ENCODE measurements at regions not wholly inside any gene's neighbourhood (a gene's known extent, or its start where the extent isn't known, plus 50 kb on each side); places are given as distances from the start of the nearest gene placed in this dataset.

DNA sequence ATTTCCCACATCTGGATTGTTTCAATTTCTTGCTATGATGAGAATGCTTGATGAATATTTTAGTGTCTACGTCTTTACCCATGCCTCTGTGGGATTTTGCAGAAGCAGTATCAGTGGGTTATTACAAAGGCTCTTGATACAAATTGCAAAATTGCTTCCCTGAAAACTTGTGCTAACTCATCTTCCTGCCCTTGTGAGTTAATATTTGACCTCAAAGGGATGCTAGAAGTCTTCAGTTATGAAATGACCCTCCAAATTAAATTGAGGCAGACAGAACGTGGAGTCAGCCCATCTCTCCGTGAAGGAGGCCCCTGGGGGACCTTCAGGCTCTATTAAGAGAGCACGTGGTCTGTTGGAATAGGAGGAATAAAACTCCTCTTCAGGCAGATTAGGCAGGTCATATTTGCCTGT is 239.2 kb upstream of the HS6ST1 start:
- no peak for DNase-seq

DNA sequence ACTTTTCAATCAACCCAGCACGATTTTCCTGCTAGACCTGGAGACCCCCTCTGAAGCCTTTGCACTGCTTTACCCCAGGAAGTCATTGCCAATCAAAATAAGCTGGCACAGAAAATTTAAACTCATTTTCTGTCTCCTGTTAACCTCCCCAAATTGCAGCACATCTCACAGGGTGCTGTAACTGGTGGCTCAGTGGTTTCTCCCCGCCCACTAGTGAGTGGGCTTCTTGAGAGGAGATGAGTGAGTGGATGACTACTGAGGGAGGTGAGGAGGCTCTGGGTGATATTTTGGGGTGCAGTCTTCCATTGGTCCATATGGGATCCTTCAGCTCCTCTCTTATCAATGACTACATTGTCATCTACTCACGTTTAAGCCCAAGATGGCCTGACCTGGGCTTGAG is 239.8 kb upstream of the HS6ST1 start:
- no peak for DNase-seq

DNA sequence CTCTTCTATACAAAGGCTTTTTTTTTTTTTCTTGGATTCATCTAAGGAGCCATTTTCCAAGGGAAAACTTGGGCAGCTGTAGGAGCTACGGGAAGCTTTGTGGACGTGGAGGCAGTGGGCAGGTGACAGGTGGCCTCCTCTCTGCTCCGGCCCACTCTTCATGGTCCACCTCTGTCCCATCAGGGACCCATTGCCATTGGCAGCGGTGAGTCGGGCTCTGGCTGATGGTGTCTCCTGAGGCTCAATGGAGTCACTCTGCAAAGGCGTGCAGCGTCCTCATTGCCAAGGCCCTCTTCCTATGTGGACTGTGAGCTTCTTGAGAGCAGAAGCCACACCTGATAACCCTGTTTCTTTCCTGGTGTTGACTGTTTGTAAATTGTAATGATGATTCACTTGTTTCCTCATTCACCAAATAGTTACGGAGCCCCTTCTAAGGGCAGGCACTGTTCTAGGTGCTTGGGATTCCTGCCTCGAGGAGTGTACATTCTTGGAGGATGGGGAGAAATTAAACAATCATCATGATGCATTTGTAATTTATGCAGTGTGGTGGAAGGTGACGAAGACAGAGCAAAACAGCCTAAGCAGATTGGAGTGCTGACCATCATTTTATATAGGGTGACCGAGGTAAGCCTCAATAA is 240.3 kb upstream of the HS6ST1 start:
- no peak for DNase-seq

DNA sequence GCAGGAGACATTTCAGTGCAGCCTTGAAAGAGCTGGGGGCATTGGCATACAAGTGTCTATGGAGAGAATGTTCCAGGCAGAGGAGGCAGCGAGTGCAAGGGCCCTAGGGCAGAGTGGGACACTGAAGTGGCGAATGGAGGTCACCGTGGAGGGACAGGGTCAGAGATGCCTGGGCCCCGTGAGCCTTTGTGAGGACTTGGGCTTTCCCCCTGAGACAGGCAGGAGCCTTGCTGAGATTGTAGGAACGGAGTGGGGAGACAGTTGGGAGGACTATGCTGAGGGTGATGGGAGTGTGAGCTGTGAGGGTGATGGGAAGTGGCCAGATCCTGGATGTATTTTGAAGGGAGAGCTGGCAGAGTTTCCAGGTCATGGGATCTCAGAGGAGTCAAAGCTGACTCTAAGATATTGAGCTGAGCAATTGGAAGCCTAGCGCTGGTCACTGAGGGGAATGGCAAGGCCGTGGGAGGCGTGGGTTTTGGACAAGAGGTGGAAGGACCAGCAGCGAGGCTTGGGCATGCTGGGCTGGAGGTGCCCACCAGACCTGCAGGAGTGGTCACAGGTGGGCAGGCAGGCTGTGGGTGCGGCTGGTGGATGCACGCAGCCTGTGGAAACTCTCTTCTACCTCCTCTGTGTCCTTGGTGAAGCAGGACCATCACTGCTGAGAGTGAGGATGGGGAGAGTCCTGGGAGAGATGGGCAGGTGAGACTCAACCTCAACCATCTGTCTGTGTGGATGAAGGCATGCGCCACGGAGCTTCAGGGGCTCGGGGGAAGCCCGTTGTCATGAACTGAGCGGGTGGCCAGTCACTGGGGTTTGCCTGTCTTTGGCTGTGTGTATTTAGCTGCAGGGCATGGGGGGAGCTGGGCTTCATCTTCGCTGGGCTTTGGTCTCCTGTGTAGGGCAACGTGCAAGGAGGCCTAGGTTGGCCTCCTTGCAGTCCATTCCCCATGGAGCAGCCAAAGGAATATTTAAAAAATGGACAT is 241.2 kb upstream of the HS6ST1 start:
- DNase-seq, result no peak

DNA sequence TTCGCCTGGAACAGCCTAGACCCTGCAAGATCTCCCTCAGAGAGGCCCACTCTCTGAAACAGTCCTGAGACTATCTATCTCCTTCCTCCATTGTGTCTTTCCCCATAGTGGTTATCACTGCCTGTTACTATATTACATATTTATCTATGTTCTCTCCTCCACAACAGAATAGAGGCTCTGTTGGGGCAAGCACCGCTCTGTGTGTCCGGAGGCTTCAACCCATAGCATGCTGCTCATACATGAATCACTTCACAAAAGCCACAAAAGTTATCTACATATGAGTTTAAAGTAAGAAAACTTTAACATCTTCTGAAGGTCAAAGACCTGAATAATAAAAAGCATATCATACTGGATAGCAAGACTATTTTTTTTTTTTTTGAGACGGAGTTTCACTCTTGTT is 242.1 kb upstream of the HS6ST1 start:
- no peak for DNase-seq

DNA sequence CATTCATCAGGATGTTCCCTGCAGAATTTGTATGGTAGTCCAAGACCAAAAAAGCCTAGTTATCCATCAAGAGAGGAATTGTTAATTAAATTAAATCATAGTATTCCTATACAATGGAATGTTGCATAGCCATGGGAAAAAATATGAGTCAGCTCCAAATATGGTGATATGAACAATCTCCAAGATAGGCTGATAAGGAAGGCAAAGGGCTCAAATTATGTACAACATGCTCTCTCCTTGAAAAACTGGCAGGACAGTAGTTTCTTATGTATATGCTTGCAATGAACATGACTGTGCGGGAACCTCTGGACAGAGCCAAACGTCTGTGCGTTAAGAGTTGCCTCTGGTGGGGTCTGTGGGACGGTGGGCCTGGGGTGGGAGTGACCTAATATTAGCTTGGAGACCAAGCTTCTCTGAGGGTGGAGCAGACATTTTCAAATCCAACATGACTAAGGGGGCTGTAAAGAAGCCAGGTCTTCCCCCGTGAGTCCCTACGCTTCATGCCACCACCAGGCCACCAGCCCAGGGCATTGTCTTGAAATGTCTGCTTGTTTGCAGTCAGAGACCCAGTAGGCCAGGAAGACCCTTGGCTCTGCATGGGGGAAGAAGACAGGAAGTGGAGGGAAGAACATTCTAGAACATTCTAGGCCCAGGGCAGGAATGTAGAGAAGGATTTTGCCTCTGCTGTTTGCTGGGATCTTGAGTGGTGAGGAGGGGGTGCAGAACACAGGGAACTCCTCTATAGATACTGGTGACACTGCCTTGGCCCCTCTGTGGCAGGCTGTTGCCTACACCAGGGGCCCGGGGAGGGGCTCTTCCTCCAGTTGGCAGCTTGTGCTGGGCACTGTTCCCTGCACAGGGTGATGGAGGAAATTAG is 244.0 kb upstream of the HS6ST1 start:
- no peak for DNase-seq

DNA sequence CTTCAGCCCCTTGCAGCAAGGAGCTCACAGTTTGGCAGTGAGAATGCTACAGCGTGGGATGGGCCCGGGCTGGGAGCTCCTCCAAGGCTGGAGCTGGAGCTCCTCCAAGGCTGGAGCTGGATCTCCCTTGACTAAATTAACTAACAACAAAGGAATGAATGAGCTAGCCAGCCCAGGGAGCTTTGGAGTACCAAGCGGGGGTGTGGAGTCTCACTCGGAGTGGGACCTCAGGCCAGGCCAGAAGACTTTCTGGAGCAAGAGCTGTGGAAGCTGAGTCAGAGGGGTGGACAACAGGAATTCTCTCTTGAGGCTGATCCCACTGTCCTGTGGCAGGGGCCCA is 244.7 kb upstream of the HS6ST1 start:
- no peak for DNase-seq

DNA sequence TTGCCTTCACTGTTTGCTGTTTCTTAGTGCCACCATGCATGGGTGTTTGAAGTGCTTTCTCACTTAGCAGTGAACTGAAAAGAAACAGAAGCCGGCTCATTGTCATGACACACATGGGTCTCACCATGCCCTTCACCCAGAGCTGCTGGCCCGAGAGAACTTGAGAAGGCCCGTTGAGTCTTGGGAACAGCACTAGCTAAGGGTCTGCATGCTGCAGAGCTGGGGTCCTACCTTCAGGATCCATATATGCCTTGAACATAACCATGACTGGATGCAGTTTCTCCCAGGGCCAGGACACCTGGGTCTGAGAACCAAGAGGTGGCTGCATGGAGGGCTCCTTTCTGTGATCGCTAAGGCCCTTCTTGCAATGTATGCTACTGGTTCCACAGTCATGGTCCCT is 245.5 kb upstream of the HS6ST1 start:
- no peak for DNase-seq

DNA sequence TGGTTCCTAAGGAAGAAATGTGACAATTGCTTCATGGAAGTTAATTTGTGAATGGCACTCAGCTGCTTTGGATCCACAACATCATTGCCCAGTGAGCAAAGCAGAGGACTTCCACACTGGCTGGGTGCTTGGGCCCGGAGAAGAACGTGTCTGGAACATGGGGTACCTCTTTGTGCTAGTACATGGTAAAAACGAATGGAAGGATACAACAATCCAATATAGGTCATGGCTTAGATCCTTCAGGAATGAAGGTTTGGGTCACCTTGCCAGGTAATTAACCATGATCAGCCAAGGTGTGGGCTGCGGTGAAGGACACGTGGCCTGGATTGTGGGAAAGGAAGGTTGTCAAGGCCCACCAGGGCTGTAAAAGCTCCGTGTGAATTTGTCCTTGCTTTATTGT is 245.9 kb upstream of the HS6ST1 start:
- DNase-seq, result no peak

DNA sequence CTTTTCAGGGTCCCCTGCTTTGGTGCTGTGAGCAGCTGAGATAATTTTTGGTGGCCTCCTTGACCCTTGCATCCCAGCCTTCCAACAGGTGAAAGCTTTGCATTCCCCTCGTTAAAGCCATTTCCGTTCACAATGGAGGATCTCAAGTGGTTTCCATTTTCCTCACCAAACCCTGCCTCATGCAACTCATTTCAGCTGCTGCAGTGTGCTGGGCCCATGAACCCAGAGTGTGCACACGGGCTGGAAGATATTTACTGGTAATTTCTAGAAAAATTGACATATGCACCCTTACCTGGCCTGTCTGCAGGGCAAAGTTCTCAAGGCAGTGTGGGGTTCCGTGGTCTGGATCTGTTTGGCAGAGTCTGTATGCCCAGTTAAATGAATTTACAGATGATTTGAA is 246.8 kb upstream of the HS6ST1 start:
- DNase-seq, result no peak

DNA sequence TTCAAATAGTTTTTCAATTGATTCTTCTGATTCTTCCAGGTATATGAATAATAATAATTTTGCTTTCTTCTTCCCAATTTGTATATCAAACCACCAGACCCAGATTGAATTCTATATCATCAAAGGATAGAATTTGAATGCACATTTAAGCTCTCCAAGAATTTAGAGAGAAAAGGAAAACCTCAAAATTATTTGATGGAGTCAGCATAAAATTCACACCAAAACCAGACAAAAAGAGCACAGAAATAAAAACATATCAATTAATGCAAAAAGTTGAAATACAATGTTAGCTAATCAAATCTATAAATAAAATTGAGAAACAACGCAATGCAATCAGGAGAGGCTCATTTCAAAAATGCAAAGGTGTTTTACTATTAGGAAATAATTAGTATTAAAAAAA is 248.0 kb upstream of the HS6ST1 start:
- DNase-seq, result no peak

DNA sequence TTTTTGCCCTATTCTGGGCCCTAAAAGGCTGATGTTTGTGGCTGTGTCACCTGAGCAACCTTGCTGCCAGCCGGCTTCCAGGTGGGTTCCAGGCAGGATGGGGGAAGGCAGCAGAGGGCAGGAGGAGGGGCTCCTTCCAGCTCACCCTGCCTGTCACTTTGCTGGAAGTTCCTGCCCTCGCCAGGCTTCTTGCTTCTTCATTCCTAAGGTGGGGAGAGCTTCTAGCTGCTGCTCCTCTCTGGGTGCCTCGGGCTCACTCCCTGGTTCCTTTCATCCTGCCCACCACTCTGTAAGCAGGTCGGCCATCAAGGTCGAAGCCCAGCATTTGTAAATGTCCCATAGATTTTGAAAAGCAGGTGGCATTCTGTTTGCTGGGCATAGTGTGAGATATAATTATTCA is 249.4 kb upstream of the HS6ST1 start:
- no peak for DNase-seq

DNA sequence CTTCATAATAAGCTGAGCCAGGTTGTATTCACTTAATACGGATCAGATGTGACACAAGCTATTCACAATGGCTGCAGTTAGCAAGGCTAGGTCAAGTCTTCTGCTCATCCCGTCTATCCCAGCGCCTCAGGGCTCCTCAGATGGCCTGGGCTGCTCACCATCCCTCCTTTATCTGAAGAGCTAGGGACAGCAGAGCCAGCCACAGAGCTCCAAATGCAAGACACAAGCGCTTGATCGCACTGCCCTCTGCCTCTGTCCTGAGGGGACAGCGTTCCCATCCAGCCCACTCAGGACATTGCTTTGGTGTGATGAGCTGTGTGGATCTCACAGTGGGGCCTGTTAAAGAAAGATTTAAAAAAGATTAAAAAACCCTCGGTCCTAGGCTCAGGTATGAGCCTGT is 254.4 kb upstream of the HS6ST1 start:
- DNase-seq, result no peak

DNA sequence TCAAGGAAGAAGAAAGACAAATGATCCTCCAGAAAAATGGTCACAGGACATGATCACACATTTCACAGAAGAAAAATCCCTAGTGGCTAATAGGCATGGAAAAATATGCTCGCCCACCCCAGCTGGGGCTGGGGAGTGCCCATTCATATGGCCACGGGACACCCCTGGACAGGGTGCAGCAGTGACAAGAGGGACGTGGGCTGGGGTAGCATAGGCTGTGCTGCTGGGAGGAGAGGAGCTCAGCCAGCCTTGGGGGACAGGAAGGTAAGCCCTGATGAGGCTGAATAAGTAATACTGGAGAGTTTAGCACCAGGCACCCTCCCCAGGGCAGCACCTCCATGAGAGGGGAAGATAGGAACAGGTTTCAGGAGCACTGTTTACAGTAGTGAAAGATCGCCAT is 254.9 kb upstream of the HS6ST1 start:
- DNase-seq, result no peak

DNA sequence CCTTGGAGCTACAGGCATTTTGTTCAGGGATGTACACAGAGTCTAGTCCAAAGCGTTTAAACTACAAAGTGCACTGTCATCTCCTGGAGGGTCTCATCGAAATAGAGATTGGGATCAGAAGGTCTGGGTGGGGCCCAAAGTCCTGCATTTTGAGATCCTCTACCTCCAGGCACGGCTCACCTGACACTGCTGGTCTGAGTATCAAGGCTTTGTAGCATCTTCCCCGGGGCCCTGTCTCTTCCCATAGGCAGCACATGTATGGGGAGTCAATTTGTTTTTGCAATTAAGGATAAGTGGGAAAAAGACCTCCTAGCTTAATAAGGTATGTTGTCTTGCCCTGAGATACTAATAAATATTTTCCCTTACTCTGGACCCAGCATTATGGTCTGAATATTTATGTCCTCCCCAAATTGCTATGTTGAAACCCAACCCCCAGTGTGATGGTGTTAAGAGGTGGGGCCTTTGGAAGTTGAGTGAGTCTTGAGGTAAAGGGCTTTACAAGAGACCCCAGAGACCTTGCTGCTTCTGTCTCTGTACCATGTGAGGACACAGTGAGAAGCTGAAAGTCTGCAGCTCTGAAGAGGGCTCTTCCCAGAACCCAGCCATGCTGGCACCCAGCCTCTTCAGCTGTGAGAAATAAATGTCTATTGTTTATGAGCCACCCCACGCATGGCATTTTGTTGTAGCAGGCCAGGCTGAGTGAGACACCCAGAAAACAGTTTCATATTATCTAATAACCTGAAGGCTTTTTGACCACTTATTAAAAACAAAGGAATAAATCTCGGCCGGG is 258.7 kb upstream of the HS6ST1 start:
- DNase-seq, result no peak

DNA sequence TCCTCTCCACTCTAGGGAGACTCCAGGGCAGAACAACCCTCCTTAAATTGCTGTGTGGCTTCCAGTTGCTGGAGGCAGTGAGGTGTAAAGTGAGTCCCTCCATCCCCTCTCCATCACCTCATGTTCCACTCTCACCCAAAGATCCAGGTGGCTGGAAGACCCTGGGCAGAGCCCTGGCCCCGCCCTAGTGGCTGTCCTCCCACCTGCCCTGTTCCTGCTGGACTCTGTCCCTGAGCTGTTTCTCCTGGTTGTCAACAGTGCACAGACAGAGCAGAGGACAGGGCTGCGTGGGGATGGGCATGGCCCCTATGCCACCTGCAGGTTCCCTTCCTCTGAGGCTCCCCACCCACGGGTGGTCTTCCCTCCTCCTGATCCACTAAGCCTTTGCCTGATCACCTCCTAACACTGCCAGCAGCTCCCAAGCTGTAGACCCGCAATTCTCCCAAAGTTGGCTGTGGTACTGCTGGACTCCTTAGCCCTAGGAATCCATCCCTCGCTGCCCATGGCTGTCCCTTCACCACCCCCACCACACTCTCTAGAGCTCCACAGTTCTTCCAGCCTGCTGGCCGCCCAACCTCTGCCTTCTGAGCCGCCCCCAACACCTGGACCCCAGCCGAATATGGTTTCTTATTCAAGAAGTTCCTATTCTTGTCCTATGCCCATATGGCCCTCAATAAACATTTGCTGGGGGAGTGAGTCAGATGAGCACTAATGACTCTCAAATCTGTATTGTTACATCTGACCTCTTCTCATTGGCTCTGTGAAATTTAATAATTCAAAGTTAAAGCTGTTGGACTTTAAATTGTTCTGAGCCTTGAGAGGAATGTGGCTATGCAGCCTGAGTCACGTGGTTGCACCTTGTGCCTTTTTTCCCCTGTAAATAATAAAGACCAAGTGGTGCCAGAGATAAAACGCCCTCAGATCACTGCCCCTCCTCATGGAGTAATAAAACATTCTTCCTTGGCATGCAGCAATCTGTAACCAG is 260.0 kb upstream of the HS6ST1 start:
- DNase-seq, result no peak

DNA sequence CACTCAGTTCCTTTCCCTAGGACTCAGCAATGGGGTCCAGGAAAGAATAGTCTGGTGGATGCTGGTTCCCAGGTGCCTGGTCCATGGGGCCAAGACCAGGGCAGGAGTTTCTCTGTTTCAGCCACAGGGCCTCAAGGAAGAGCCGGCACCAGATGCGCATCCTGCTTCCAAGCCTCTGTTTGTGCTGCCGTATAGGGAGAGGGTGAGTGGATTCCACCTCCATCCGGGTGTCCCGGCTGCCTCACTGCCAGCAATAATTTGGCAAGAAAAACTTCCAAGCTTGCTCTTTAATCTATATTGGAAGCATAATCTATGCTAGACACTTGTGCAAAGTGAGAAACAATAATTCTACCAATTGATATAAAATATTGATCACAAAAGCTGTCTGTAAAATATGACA is 261.2 kb upstream of the HS6ST1 start:
- no peak for DNase-seq

DNA sequence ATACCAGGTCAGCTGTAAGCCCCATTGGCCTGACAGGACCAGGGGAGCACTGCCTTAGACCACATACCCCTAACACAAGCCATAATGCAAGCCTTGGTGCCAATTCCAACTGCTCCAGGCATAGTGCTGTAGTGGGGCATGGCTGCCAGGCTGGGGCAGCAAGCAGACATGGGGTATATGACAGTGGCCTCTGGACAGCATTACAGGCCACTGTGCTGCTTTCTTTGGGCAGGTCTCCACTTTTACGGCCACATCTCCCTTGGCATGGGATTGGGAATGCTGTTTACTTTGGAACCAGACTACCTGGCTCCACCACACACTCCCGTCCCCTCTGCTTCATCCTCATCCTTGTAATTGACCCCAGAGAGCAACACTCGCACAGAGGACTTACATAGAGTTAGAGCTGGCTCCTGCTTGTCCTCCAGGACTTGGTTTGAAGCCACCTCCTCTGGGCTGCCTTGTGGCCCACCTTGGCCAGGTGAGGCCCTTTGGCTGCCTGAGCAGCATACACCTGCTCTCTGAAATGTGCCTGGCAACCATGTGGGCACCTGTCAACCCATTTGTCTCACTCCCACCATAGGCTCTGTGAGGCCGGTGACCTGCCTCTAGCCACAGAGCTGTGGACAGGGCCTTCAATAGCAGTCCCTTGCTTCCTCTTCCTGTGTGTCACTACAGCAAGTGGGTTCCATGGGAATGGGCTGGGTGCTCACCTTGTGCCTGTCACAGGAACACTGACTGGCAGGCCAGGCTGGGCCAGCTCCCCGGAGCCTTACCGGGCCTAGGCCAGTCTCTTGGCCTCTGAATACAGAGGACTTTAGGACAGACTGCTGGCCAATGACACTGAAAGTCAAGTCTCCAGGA is 262.6 kb upstream of the HS6ST1 start:
- DNase-seq, result no peak

DNA sequence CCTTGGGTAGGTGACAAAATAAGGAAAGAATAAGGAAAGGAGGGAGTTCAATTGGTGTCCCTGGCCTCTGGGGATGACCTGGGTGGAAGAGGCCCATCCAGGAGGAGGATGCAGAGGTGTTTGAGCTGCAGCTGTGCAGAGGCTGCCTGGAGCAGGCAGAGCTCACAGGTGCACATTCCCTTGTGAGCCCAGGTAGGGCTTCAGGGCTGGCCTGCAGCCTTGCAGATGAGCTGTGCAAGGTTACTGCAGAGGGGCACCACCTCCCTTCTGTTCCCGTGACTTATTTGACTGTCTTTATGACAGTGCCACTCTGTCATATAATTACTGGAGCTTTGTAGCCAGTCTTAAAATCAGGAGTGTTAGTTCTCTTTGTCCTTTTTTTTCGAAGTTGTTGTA is 263.2 kb upstream of the HS6ST1 start:
- no peak for DNase-seq

DNA sequence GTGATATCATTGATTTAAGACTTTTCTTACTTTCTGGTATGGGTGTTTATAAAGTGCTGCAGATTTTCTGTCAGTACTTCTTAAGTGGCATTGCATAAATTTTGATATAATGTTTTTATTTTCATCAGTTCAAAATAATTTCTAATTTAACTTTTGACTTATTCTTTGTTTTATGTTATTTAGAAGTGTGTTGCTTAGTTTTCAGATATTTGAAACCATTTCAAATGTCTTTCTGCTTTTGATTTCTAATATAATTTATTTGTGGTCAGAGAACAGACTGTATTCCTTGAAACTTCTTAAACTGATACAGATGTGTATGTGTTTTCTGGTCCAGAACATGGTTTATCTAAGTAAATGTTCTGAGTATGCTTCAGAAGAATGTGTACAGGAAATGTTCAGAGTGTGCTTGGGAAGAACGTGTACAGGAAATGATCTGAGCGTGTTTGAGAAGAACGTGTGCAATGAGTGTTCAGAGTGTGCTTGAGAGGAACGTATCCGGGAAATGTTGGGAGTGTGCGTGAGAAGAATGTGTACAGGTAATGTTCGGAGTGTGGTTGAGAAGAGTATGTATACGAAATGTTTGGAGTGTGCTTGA is 265.7 kb upstream of the HS6ST1 start:
- no peak for DNase-seq

All from NCI-H510A treated with DMSO at 0.1 percent for 48 hours (cell line).